22Rv1 (cell line): ENCODE measurements at regions not wholly inside any gene's neighbourhood (a gene's known extent, or its start where the extent isn't known, plus 50 kb on each side); places are given as distances from the start of the nearest gene placed in this dataset.

Experiments
- ZFX ChIP-seq: fragments of 450-650 bp; IDR thresholded peaks from 2 replicates; pipeline ENCODE4 v1.6.1; 2017; ENCODE audit warnings: antibody characterized with exemption, borderline replicate concordance
- TF ChIP-seq, protein P1 (sequence below): fragments of 450-650 bp; IDR thresholded peaks from 2 replicates; pipeline ENCODE4 v1.5.1; 2017; ENCODE audit warnings: mild to moderate bottlenecking

- TF ChIP-seq, protein P1, sequence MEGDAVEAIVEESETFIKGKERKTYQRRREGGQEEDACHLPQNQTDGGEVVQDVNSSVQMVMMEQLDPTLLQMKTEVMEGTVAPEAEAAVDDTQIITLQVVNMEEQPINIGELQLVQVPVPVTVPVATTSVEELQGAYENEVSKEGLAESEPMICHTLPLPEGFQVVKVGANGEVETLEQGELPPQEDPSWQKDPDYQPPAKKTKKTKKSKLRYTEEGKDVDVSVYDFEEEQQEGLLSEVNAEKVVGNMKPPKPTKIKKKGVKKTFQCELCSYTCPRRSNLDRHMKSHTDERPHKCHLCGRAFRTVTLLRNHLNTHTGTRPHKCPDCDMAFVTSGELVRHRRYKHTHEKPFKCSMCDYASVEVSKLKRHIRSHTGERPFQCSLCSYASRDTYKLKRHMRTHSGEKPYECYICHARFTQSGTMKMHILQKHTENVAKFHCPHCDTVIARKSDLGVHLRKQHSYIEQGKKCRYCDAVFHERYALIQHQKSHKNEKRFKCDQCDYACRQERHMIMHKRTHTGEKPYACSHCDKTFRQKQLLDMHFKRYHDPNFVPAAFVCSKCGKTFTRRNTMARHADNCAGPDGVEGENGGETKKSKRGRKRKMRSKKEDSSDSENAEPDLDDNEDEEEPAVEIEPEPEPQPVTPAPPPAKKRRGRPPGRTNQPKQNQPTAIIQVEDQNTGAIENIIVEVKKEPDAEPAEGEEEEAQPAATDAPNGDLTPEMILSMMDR = no peak
- TF ChIP-seq ZFX = no peak
Observed at GRCh38 chr2:58973811-58974281, 732.7 kb upstream of the FANCL start.
